ENCODE measurements at regions not wholly inside any gene's neighbourhood (a gene's known extent, or its start where the extent isn't known, plus 50 kb on each side); places are given as distances from the start of the nearest gene placed in this dataset.

GRCh38 chr2:58667137-58667774 lies 426.1 kb upstream of the FANCL start:
- Histone ChIP-seq H2AFZ (ENCODE audit: low read depth, low read length) (no peak overlapping the region), H3K36me3 (replicated peaks; ENCODE audit: low read depth, low read length) (no peaks in the 10 kb centered on the region), H3K4me1 (ENCODE audit: low read length) (peaks cover 5% of the 10 kb centered on the region; the same call in 1 of the 2 replicates), H4K20me1 (ENCODE audit: insufficient read depth, low read length) (no peaks in the 10 kb centered on the region), H3K9ac (ENCODE audit: low read length) (no peak overlapping the region), H3K9me3 (ENCODE audit: insufficient read depth, low read length) (no peaks in the 10 kb centered on the region), H3K4me3 (ENCODE audit: low read length) (no peak overlapping the region), H3K79me2 (ENCODE audit: low read length) (no peaks in the 10 kb centered on the region), H3K4me2 (ENCODE audit: low read length) (no peak overlapping the region), H3K27me3 (ENCODE audit: low read depth, low read length) (no peaks in the 10 kb centered on the region), H3K27ac (ENCODE audit: low read length) (no peak overlapping the region)
- TF ChIP-seq EZH2phosphoT487 (IDR thresholded peaks at IDR 0.05; ENCODE audit: low read depth): no peak
- no peak for TF ChIP-seq CTCF (IDR thresholded peaks at IDR 0.05; ENCODE audit: low read depth, low read length)

- Histone ChIP-seq H4K20me1 (ENCODE audit: insufficient read depth, low read length) (no peaks in the 10 kb centered on the region), H3K79me2 (ENCODE audit: low read length) (no peaks in the 10 kb centered on the region), H3K27me3 (ENCODE audit: low read depth, low read length) (no peaks in the 10 kb centered on the region), H3K36me3 (replicated peaks; ENCODE audit: low read depth, low read length) (no peaks in the 10 kb centered on the region), H3K4me2 (ENCODE audit: low read length) (no peak overlapping the region), H3K4me3 (ENCODE audit: low read length) (no peak overlapping the region), H3K27ac (ENCODE audit: low read length) (no peak overlapping the region), H3K9ac (ENCODE audit: low read length) (no peak overlapping the region), H3K4me1 (ENCODE audit: low read length) (peaks cover 5% of the 10 kb centered on the region; the same call in 1 of the 2 replicates), H2AFZ (ENCODE audit: low read depth, low read length) (no peak overlapping the region), H3K9me3 (ENCODE audit: insufficient read depth, low read length) (no peaks in the 10 kb centered on the region)
- TF ChIP-seq CTCF (IDR thresholded peaks at IDR 0.05; ENCODE audit: low read depth, low read length) (no peak), EZH2phosphoT487 (IDR thresholded peaks at IDR 0.05; ENCODE audit: low read depth) (no peak)
Measured at GRCh38 chr2:58666323-58666970, 425.3 kb upstream of the FANCL start.

- Histone ChIP-seq H3K9ac (ENCODE audit: low read length) (no peak overlapping the region), H3K4me3 (ENCODE audit: low read length) (no peak overlapping the region), H3K4me2 (ENCODE audit: low read length) (no peak overlapping the region), H3K36me3 (replicated peaks; ENCODE audit: low read depth, low read length) (no peaks in the 10 kb centered on the region), H3K4me1 (ENCODE audit: low read length) (peaks cover 5% of the 10 kb centered on the region; the same call in 1 of the 2 replicates), H3K27ac (ENCODE audit: low read length) (no peak overlapping the region), H4K20me1 (ENCODE audit: insufficient read depth, low read length) (no peaks in the 10 kb centered on the region), H3K9me3 (ENCODE audit: insufficient read depth, low read length) (no peaks in the 10 kb centered on the region), H3K79me2 (ENCODE audit: low read length) (no peaks in the 10 kb centered on the region), H2AFZ (ENCODE audit: low read depth, low read length) (no peak overlapping the region), H3K27me3 (ENCODE audit: low read depth, low read length) (no peaks in the 10 kb centered on the region)
- TF ChIP-seq CTCF (IDR thresholded peaks at IDR 0.05; ENCODE audit: low read depth, low read length) (no peak), EZH2phosphoT487 (IDR thresholded peaks at IDR 0.05; ENCODE audit: low read depth) (no peak)
Measured at GRCh38 chr2:58665154-58665553, 424.0 kb upstream of the FANCL start.

GRCh38 chr2:58664523-58665151 lies 423.5 kb upstream of the FANCL start:
- Histone ChIP-seq H3K9ac (ENCODE audit: low read length) (no peak overlapping the region), H3K27ac (ENCODE audit: low read length) (no peak overlapping the region), H3K79me2 (ENCODE audit: low read length) (no peaks in the 10 kb centered on the region), H3K27me3 (ENCODE audit: low read depth, low read length) (no peaks in the 10 kb centered on the region), H3K4me1 (ENCODE audit: low read length) (peaks cover 5% of the 10 kb centered on the region; the same call in 1 of the 2 replicates), H3K9me3 (ENCODE audit: insufficient read depth, low read length) (no peaks in the 10 kb centered on the region), H4K20me1 (ENCODE audit: insufficient read depth, low read length) (no peaks in the 10 kb centered on the region), H3K4me2 (ENCODE audit: low read length) (no peak overlapping the region), H2AFZ (ENCODE audit: low read depth, low read length) (no peak overlapping the region), H3K4me3 (ENCODE audit: low read length) (no peak overlapping the region), H3K36me3 (replicated peaks; ENCODE audit: low read depth, low read length) (no peaks in the 10 kb centered on the region)
- no peak for TF ChIP-seq EZH2phosphoT487 (IDR thresholded peaks at IDR 0.05; ENCODE audit: low read depth)
- TF ChIP-seq CTCF (IDR thresholded peaks at IDR 0.05; ENCODE audit: low read depth, low read length): no peak

All from OCI-LY3 (cell line).